Liver (tissue), 8 donors: ENCODE measurements at regions not wholly inside any gene's neighbourhood (a gene's known extent, or its start where the extent isn't known, plus 50 kb on each side); places are given as distances from the start of the nearest gene placed in this dataset.

ENCODE experiments used
- DNase-seq: peaks from one replicate; pipeline ENCODE4 v3.0.0-alpha.2; 2017; ENCODE audit warnings: low spot score
- H3K27ac ChIP-seq, 2 donors: one replicate each; pipeline ENCODE4 v1.7.0; 2013; ENCODE audit warnings: inconsistent platforms in 2 of 2, low read length in 2 of 2, control low read depth in 1 of 2, low read depth in 1 of 2, mild to moderate bottlenecking in 1 of 2
- H3K27me3 ChIP-seq, 4 donors: one replicate each; pipeline versions ENCODE4 v1.6.1 to v1.7.0; 2013; ENCODE audit warnings: low read length in 3 of 4, inconsistent platforms in 1 of 4, mild to moderate bottlenecking in 1 of 4, moderate library complexity in 1 of 4; ENCODE audit not compliant: control insufficient read depth in 4 of 4, insufficient read depth in 4 of 4
- H3K36me3 ChIP-seq, 4 donors: one replicate each; pipeline versions ENCODE4 v1.6.1 to v1.7.0; 2013; ENCODE audit warnings: low read length in 3 of 4, mild to moderate bottlenecking in 3 of 4, low read depth in 1 of 4, moderate library complexity in 1 of 4; ENCODE audit not compliant: control insufficient read depth in 4 of 4, insufficient read depth in 3 of 4
- H3K4me1 ChIP-seq, 4 donors: one replicate each; pipeline versions ENCODE4 v1.6.1 to v1.7.0; 2013; ENCODE audit warnings: low read length in 3 of 4, mild to moderate bottlenecking in 3 of 4, moderate library complexity in 1 of 4; ENCODE audit not compliant: control insufficient read depth in 4 of 4, insufficient read depth in 4 of 4
- H3K4me3 ChIP-seq, 3 donors: one replicate each; pipeline versions ENCODE4 v1.6.1 to v1.7.0; 2013; ENCODE audit warnings: low read length in 3 of 3, control low read depth in 1 of 3, low read depth in 1 of 3, mild to moderate bottlenecking in 1 of 3
- H3K9ac ChIP-seq, 2 donors: one replicate each; pipeline ENCODE4 v1.7.0; 2013; ENCODE audit warnings: low read length in 2 of 2, mild to moderate bottlenecking in 2 of 2, moderate library complexity in 2 of 2, control low read depth in 1 of 2, low read depth in 1 of 2
- H3K9me3 ChIP-seq, 4 donors: one replicate each; pipeline versions ENCODE4 v1.6.1 to v1.7.0; 2013; ENCODE audit warnings: low read length in 3 of 4; ENCODE audit not compliant: control insufficient read depth in 4 of 4
- ATF3 ChIP-seq: IDR thresholded peaks from 2 replicates; pipeline ENCODE4 v1.6.1; 2016; ENCODE audit warnings: antibody characterized with exemption
- CTCF ChIP-seq: fragments of 150-350 bp; IDR thresholded peaks from 2 replicates; pipeline ENCODE4 v1.5.1; 2017; ENCODE audit warnings: improper control_type of control experiment, low read depth, low read length; ENCODE audit not compliant: missing input control
- EGR1 ChIP-seq, 2 donors: IDR thresholded peaks; 2 replicates each; pipeline ENCODE4 v1.6.1; 2016 to 2018; ENCODE audit warnings: antibody characterized with exemption in 2 of 2, low read depth in 2 of 2
- FOXA1 ChIP-seq: IDR thresholded peaks from 2 replicates; pipeline ENCODE4 v1.6.1; 2016; ENCODE audit warnings: antibody characterized with exemption
- FOXA2 ChIP-seq: IDR thresholded peaks from 2 replicates; pipeline ENCODE4 v1.6.1; 2016; ENCODE audit warnings: antibody characterized with exemption
- GABPA ChIP-seq, 2 donors: IDR thresholded peaks in 1 of 2; conservative IDR thresholded peaks in 1 of 2; 2 replicates each; pipeline ENCODE4 v1.6.1; 2016; ENCODE audit warnings: antibody characterized with exemption in 2 of 2, mild to moderate bottlenecking in 1 of 2, moderate library complexity in 1 of 2
- HNF4A ChIP-seq, 2 donors: conservative IDR thresholded peaks; 2 replicates each; pipeline ENCODE4 v1.6.1; 2016; ENCODE audit warnings: antibody characterized with exemption in 2 of 2, mild to moderate bottlenecking in 2 of 2
- HNF4G ChIP-seq: IDR thresholded peaks from 2 replicates; pipeline ENCODE4 v1.6.1; 2016; ENCODE audit warnings: antibody characterized with exemption
- JUND ChIP-seq, 2 donors: IDR thresholded peaks; 2 replicates each; pipeline ENCODE4 v1.6.1; 2016; ENCODE audit warnings: antibody characterized with exemption in 2 of 2
- NR2F2 ChIP-seq: IDR thresholded peaks from 2 replicates; pipeline ENCODE4 v1.6.1; 2016; ENCODE audit warnings: antibody characterized with exemption
- RXRA ChIP-seq, 2 donors: IDR thresholded peaks; 2 replicates each; pipeline ENCODE4 v1.6.1; 2017 to 2018; ENCODE audit warnings: antibody characterized with exemption in 2 of 2, mild to moderate bottlenecking in 1 of 2
- SP1 ChIP-seq: IDR thresholded peaks from 2 replicates; pipeline ENCODE4 v1.6.1; 2018; ENCODE audit warnings: antibody characterized with exemption, mild to moderate bottlenecking
- TAF1 ChIP-seq: conservative IDR thresholded peaks from 2 replicates; pipeline ENCODE4 v1.6.1; 2016; ENCODE audit warnings: antibody characterized with exemption, mild to moderate bottlenecking
- YY1 ChIP-seq: IDR thresholded peaks from 2 replicates; pipeline ENCODE4 v1.6.1; 2016; ENCODE audit warnings: antibody characterized with exemption, mild to moderate bottlenecking
- ZBTB33 ChIP-seq: IDR thresholded peaks from 2 replicates; pipeline ENCODE4 v1.6.1; 2016; ENCODE audit warnings: antibody characterized with exemption
- WGBS: extraction: QIAGEN DNeasy Blood & Tissue Kit; methylation state at CpG from one replicate; pipeline ENCODE4 v1.1.7; 2013; 5-methylcytosine and 5-hydroxymethylcytosine counted together
- TF ChIP-seq, protein P1 (sequence below): IDR thresholded peaks from 2 replicates; pipeline ENCODE4 v1.6.1; 2016; ENCODE audit warnings: antibody characterized with exemption
- donor health status: healthy.
- donor health status: healthy.
- donor health status: healthy.
- donor health status: healthy.
- donor health status: healthy.

GRCh38 chr2:12834239-12834638 lies 117.5 kb downstream of the TRIB2 start:
- WGBS = 82% methylated on average over 3 of the region's 3 CpGs
- Histone ChIP-seq H3K27ac (no peak overlapping the region), H3K36me3 (no peaks in the 10 kb centered on the region), H3K4me3 (no peak overlapping the region), H3K27me3 (peaks cover 0 to 4% (median 0%) of the 10 kb centered on the region in 4 donors), H3K9ac (no peak overlapping the region), H3K9me3 (no peaks in the 10 kb centered on the region), H3K4me1 (no peaks in the 10 kb centered on the region)
- no peak for TF ChIP-seq TAF1
- DNase-seq = no peak

GRCh38 chr2:12835733-12836132 lies 119.0 kb downstream of the TRIB2 start:
- peaks cover 0 to 8% (median 0%) of the 10 kb centered on the region in 4 donors for H3K27me3 ChIP-seq
- no peaks in the 10 kb centered on the region for H3K36me3 ChIP-seq
- H3K9ac ChIP-seq = no peak overlapping the region
- no peaks in the 10 kb centered on the region for H3K4me1 ChIP-seq
- H3K27ac ChIP-seq = no peak overlapping the region
- TF ChIP-seq ZBTB33 = no peak
- TF ChIP-seq TAF1 = no peak
- TF ChIP-seq EGR1 (IDR thresholded peaks at IDR 0.05; ENCODE audit: low read depth in 2 of 2) = no peak
- no peak for TF ChIP-seq CTCF
- no peak for TF ChIP-seq NR2F2
- TF ChIP-seq HNF4G = no peak
- TF ChIP-seq JUND (IDR thresholded peaks at IDR 0.05) = no peak
- no peak for TF ChIP-seq GABPA (IDR thresholded peaks at IDR 0.05 in 1 of 2, conservative IDR thresholded peaks at IDR 0.05 in 1 of 2)
- no peak for TF ChIP-seq YY1
- no peaks in the 10 kb centered on the region for H3K9me3 ChIP-seq
- H3K4me3 ChIP-seq = no peak overlapping the region
- 71% methylated on average over 4 of the region's 4 CpGs for WGBS
- DNase-seq = no peak

DNA sequence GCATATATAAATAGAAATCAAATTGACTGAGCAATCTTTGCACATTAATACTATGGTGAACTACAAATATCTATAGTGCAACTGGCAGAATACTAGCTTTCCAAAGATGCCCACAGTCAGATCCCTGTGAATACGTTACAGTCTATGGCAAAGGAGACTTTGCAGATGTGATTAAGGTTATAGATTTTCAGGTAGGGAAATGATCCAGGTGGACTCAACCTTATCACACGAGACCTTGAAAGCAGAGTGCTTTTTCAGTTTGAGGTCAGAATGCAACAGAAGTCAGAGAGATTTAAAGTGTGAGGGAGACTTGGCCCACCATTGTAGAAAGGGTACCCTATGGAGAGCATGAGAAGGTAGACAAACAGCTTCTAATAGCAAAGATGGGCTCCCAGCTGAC lies 122.6 kb downstream of the TRIB2 start:
- Histone ChIP-seq H3K27me3 (peaks cover 0 to 8% (median 0%) of the 10 kb centered on the region in 4 donors), H3K27ac (no peak overlapping the region), H3K9ac (no peak overlapping the region), H3K4me1 (no peaks in the 10 kb centered on the region), H3K4me3 (no peak overlapping the region), H3K9me3 (no peaks in the 10 kb centered on the region), H3K36me3 (no peaks in the 10 kb centered on the region)
- no peak for DNase-seq
- WGBS = 70% methylated on average over 2 of the region's 2 CpGs
- no peak for TF ChIP-seq HNF4A (conservative IDR thresholded peaks at IDR 0.05)
- TF ChIP-seq, protein P1, sequence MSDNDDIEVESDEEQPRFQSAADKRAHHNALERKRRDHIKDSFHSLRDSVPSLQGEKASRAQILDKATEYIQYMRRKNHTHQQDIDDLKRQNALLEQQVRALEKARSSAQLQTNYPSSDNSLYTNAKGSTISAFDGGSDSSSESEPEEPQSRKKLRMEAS = no peak
- TF ChIP-seq EGR1 (IDR thresholded peaks at IDR 0.05; ENCODE audit: low read depth in 2 of 2) = no peak
- no peak for TF ChIP-seq CTCF
- no peak for TF ChIP-seq JUND (IDR thresholded peaks at IDR 0.05)
- TF ChIP-seq GABPA (IDR thresholded peaks at IDR 0.05 in 1 of 2, conservative IDR thresholded peaks at IDR 0.05 in 1 of 2) = no peak
- no peak for TF ChIP-seq FOXA2
- no peak for TF ChIP-seq NR2F2
- TF ChIP-seq RXRA (IDR thresholded peaks at IDR 0.05) = no peak
- no peak for TF ChIP-seq ATF3
- TF ChIP-seq ZBTB33 = no peak
- TF ChIP-seq FOXA1 = no peak
- no peak for TF ChIP-seq HNF4G
- no peak for TF ChIP-seq TAF1
- TF ChIP-seq SP1 = no peak
